ES-I3 (cell line): ENCODE measurements at regions not wholly inside any gene's neighbourhood (a gene's known extent, or its start where the extent isn't known, plus 50 kb on each side); places are given as distances from the start of the nearest gene placed in this dataset.

Experiments used
- H3K36me3 ChIP-seq: 2 replicates; pipeline ENCODE4 v1.6.1; 2013; ENCODE audit warnings: mild to moderate bottlenecking, low read length, control low read depth, moderate library complexity; ENCODE audit not compliant: insufficient read depth
- H3K4me1 ChIP-seq: 2 replicates; pipeline ENCODE4 v1.6.1; 2013; ENCODE audit warnings: mild to moderate bottlenecking, control low read depth, low read length; ENCODE audit not compliant: insufficient read depth
- H3K9ac ChIP-seq: 2 replicates; pipeline ENCODE4 v1.6.1; 2013; ENCODE audit warnings: low read depth, mild to moderate bottlenecking, low read length, moderate library complexity
- H3K9me3 ChIP-seq: 2 replicates; pipeline ENCODE4 v1.6.1; 2013; ENCODE audit warnings: mild to moderate bottlenecking, low read length, moderate library complexity; ENCODE audit not compliant: control insufficient read depth, insufficient read depth

GRCh38 chr5:168042284-168043068 is 249.0 kb upstream of the WWC1 start:
- Histone ChIP-seq H3K4me1 (peaks cover 15% of the 10 kb centered on the region), H3K9me3 (no peaks in the 10 kb centered on the region), H3K9ac (no peak overlapping the region), H3K36me3 (no peaks in the 10 kb centered on the region)

GRCh38 chr5:168046163-168046562 is 245.3 kb upstream of the WWC1 start:
- no peaks in the 10 kb centered on the region for H3K36me3 ChIP-seq
- H3K9me3 ChIP-seq: no peaks in the 10 kb centered on the region
- no peak overlapping the region for H3K9ac ChIP-seq
- H3K4me1 ChIP-seq: peaks cover 15% of the 10 kb centered on the region

- Histone ChIP-seq H3K9me3 (no peaks in the 10 kb centered on the region), H3K9ac (0 out of 2 replicates have a peak overlapping the region, but pooled peaks have one; percentile 7), H3K4me1 (peaks cover 15% of the 10 kb centered on the region), H3K36me3 (no peaks in the 10 kb centered on the region)
These were observed 244.3 kb upstream of the WWC1 start for GRCh38 chr5:168047043-168047668.

GRCh38 chr5:168047669-168048111 is 243.8 kb upstream of the WWC1 start:
- Histone ChIP-seq H3K9ac (no peak overlapping the region), H3K36me3 (no peaks in the 10 kb centered on the region), H3K4me1 (peaks cover 15% of the 10 kb centered on the region), H3K9me3 (no peaks in the 10 kb centered on the region)

GRCh38 chr5:168048486-168048885 is 243.0 kb upstream of the WWC1 start:
- H3K36me3 ChIP-seq: no peaks in the 10 kb centered on the region
- H3K9me3 ChIP-seq: no peaks in the 10 kb centered on the region

GRCh38 chr5:168052686-168053085 is 238.8 kb upstream of the WWC1 start:
- Histone ChIP-seq H3K4me1 (peaks cover 5% of the 10 kb centered on the region; the same call in 1 of the 2 replicates), H3K36me3 (no peaks in the 10 kb centered on the region), H3K9ac (no peak overlapping the region), H3K9me3 (no peaks in the 10 kb centered on the region; the same call in 1 of the 2 replicates)

More at GRCh38 chr5:168048486-168048885, 243.0 kb upstream of the WWC1 start:
- H3K4me1 ChIP-seq: peaks cover 15% of the 10 kb centered on the region
- no peak overlapping the region for H3K9ac ChIP-seq

GRCh38 chr5:168054091-168054490 is 237.4 kb upstream of the WWC1 start:
- H3K4me1 ChIP-seq: no peaks in the 10 kb centered on the region
- no peaks in the 10 kb centered on the region for H3K36me3 ChIP-seq
- H3K9me3 ChIP-seq: peaks cover 2% of the 10 kb centered on the region; the same call in 1 of the 2 replicates
- H3K9ac ChIP-seq: no peak overlapping the region

GRCh38 chr5:168055141-168055683 is 236.2 kb upstream of the WWC1 start:
- Histone ChIP-seq H3K4me1 (no peaks in the 10 kb centered on the region), H3K36me3 (no peaks in the 10 kb centered on the region), H3K9me3 (peaks cover 2% of the 10 kb centered on the region; the same call in 1 of the 2 replicates), H3K9ac (no peak overlapping the region)

- H3K4me1 ChIP-seq: no peaks in the 10 kb centered on the region
- H3K9me3 ChIP-seq: peaks cover 2% of the 10 kb centered on the region; the same call in 1 of the 2 replicates
- no peaks in the 10 kb centered on the region for H3K36me3 ChIP-seq
- no peak overlapping the region for H3K9ac ChIP-seq
These were observed 235.5 kb upstream of the WWC1 start for GRCh38 chr5:168055961-168056360.

GRCh38 chr5:168056499-168057182 is 234.8 kb upstream of the WWC1 start:
- no peak overlapping the region for H3K9ac ChIP-seq
- H3K4me1 ChIP-seq: no peaks in the 10 kb centered on the region
- H3K36me3 ChIP-seq: no peaks in the 10 kb centered on the region
- peaks cover 2% of the 10 kb centered on the region; the same call in 1 of the 2 replicates for H3K9me3 ChIP-seq

- H3K9ac ChIP-seq: no peak overlapping the region
- H3K4me1 ChIP-seq: no peaks in the 10 kb centered on the region
- no peaks in the 10 kb centered on the region for H3K36me3 ChIP-seq
- peaks cover 2% of the 10 kb centered on the region; the same call in 1 of the 2 replicates for H3K9me3 ChIP-seq
These were observed 233.5 kb upstream of the WWC1 start for GRCh38 chr5:168057905-168058304.

GRCh38 chr5:168059131-168059530 is 232.3 kb upstream of the WWC1 start:
- Histone ChIP-seq H3K9ac (no peak overlapping the region), H3K36me3 (no peaks in the 10 kb centered on the region), H3K4me1 (no peaks in the 10 kb centered on the region), H3K9me3 (peaks cover 2% of the 10 kb centered on the region; the same call in 1 of the 2 replicates)

GRCh38 chr5:168062239-168062638 is 229.2 kb upstream of the WWC1 start:
- H3K9me3 ChIP-seq: peaks cover 2% of the 10 kb centered on the region; the same call in 1 of the 2 replicates
- no peaks in the 10 kb centered on the region for H3K4me1 ChIP-seq
- no peaks in the 10 kb centered on the region for H3K36me3 ChIP-seq
- H3K9ac ChIP-seq: no peak overlapping the region

GRCh38 chr5:168064457-168064856 is 227.0 kb upstream of the WWC1 start:
- no peaks in the 10 kb centered on the region for H3K4me1 ChIP-seq
- no peaks in the 10 kb centered on the region for H3K9me3 ChIP-seq
- no peaks in the 10 kb centered on the region for H3K36me3 ChIP-seq
- H3K9ac ChIP-seq: no peak overlapping the region
